ENCODE measurements at regions not wholly inside any gene's neighbourhood (a gene's known extent, or its start where the extent isn't known, plus 50 kb on each side); places are given as distances from the start of the nearest gene placed in this dataset.
A peak's percentile ranks its signal among the peaks of the same experiment; 100 is the strongest.

DNA sequence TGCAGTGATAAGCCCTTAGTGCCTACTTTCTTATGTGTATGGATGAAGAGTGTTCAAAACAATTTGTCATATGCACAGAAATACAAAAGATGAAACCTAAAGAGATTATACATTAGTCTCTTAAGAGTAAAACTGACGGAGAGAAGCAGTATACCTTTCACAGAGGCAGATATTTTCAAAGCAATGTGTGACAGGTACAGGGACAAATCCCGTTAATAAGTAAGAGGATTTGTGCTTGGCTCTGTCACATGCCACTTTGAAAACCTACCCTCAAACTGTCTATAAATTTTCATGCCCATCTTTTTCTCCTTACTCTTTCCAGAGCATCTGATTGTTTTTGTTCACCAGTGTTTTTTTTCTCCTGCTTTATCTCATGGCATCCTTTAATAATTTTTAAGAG is 741.3 kb upstream of the MMS22L start:
- Mint-ChIP-seq H3K36me3 (no peaks in the 10 kb centered on the region), H3K4me1 (no peaks in the 10 kb centered on the region), H3K4me3 (no peak overlapping the region), H3K27me3 (no peaks in the 10 kb centered on the region), H3K27ac (no peak overlapping the region), H3K9me3 (peaks cover 0 to 4% (median 2%) of the 10 kb centered on the region in 8 donors)
- POLR2A ChIA-PET (ENCODE audit: partially characterized antibody) = no interaction called here
- no peak overlapping the region for H3K4me3 ChIP-seq (ENCODE audit: low read length in 2 of 2)
- no peaks in the 10 kb centered on the region for H3K36me3 ChIP-seq (ENCODE audit: insufficient read depth, low read length)
- no peak for DNase-seq
- CTCF ChIA-PET (ENCODE audit: partially characterized antibody) = no interaction called here
- intact Hi-C loops (cut with micrococcal nuclease) = no loop called here
- H3K27me3 ChIP-seq (ENCODE audit: insufficient read depth, low read length) = no peaks in the 10 kb centered on the region
- no peaks in the 10 kb centered on the region for H3K4me1 ChIP-seq (ENCODE audit: insufficient read depth, low read length)
- H3K9me3 ChIP-seq (ENCODE audit: control insufficient read depth in 1 of 2, low read length in 2 of 2) = no peaks in the 10 kb centered on the region
- H3K27ac ChIP-seq (ENCODE audit: low read depth, low read length) = no peak overlapping the region

DNA sequence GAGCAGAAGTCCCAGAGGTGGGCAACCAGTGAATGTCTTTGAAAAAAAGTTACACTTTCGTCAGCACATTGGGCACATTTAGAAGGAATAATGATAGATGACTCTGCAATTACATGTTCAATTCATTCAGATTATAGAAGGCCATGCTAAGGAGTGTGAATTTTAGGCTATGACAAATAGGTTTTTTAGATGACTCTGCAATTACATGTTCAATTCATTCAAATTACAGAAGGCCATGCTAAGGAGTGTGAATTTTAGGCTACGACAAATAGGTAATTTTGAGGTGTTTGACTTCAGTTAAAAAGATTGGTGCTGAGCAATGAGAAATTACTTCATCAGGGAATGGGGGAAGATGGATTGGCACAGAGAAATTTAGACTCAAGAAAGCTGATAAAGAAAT is 744.9 kb upstream of the MMS22L start:
- Histone ChIP-seq H3K36me3 (ENCODE audit: insufficient read depth, low read length) (no peaks in the 10 kb centered on the region), H3K4me1 (ENCODE audit: insufficient read depth, low read length) (no peaks in the 10 kb centered on the region), H3K4me3 (ENCODE audit: low read length in 2 of 2) (no peak overlapping the region), H3K27me3 (ENCODE audit: insufficient read depth, low read length) (no peaks in the 10 kb centered on the region), H3K27ac (ENCODE audit: low read depth, low read length) (no peak overlapping the region), H3K9me3 (ENCODE audit: control insufficient read depth in 1 of 2, low read length in 2 of 2) (no peaks in the 10 kb centered on the region)
- Mint-ChIP-seq H3K9me3 (peaks cover 0 to 5% (median 2%) of the 10 kb centered on the region in 8 donors), H3K36me3 (no peaks in the 10 kb centered on the region), H3K4me3 (no peak overlapping the region), H3K4me1 (no peaks in the 10 kb centered on the region), H3K27me3 (no peaks in the 10 kb centered on the region), H3K27ac (no peak overlapping the region)
- no peak for DNase-seq
- ChIA-PET POLR2A (ENCODE audit: partially characterized antibody) (no interaction called here), CTCF (ENCODE audit: partially characterized antibody) (no interaction called here)
- intact Hi-C loops (cut with micrococcal nuclease) = no loop called here

DNA sequence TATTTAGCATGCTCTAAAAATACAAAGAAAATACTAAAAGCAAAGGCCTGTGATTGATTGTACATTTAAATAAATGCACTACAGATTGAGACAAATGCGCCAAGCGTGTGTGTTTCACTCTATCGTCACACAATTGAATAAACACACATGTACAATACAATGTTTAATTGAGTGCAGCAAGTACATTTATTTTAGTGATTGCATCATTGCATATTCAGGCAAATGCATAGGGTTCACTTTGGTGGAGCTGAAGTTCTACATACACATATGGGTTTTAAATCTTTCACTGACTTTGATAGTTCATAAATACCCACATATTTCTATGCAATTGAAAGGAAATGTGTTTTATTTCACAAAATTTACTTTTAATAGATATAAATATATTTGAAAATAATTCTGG is 750.6 kb upstream of the MMS22L start:
- no peaks in the 10 kb centered on the region for H3K36me3 ChIP-seq (ENCODE audit: insufficient read depth, low read length)
- no peak overlapping the region for H3K4me3 ChIP-seq (ENCODE audit: low read length in 2 of 2)
- H3K4me1 ChIP-seq (ENCODE audit: insufficient read depth, low read length) = no peaks in the 10 kb centered on the region
- no peak overlapping the region for H3K27ac Mint-ChIP-seq
- no peak for DNase-seq
- H3K36me3 Mint-ChIP-seq = no peaks in the 10 kb centered on the region
- ChIA-PET POLR2A (ENCODE audit: partially characterized antibody) (no interaction called here), CTCF (ENCODE audit: partially characterized antibody) (no interaction called here)
- no peaks in the 10 kb centered on the region for H3K27me3 ChIP-seq (ENCODE audit: insufficient read depth, low read length)
- H3K9me3 ChIP-seq (ENCODE audit: control insufficient read depth in 1 of 2, low read length in 2 of 2) = no peaks in the 10 kb centered on the region
- H3K9me3 Mint-ChIP-seq = peaks cover 0 to 2% (median 0%) of the 10 kb centered on the region in 8 donors
- no peak overlapping the region for H3K4me3 Mint-ChIP-seq
- intact Hi-C loops (cut with micrococcal nuclease) = no loop called here
- H3K27me3 Mint-ChIP-seq = no peaks in the 10 kb centered on the region
- no peak overlapping the region for H3K27ac ChIP-seq (ENCODE audit: low read depth, low read length)
- no peaks in the 10 kb centered on the region for H3K4me1 Mint-ChIP-seq

DNA sequence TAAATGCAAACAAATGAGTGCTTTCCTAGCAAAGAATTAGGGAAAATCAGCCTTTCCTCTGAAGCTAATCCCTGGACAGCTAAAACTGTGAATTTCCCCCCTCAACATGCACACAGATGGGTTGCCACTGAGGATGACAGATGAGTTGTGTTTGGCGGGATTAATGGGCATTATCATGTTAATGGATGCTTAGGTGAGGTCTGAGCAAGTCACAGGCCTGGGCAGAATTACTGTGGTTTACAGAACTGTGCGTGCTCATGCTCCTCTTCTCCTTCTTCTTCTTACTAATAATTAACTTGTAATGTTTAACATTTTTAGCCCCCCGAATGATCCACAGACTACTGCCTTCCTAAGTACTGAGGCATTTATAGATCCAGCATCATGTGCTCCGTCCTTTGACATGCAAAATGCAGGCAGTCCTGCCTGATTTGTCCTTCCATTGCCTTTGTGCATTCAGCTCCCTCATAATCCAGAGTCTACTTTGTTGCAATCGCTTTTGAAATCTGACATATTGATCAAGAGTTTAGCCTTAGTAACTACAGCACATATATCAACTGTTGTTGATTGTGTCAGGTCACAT is 753.4 kb upstream of the MMS22L start:
- Mint-ChIP-seq H3K4me1 (no peaks in the 10 kb centered on the region), H3K9me3 (peaks cover 0 to 4% (median 0%) of the 10 kb centered on the region in 8 donors), H3K4me3 (no peak overlapping the region), H3K27me3 (no peaks in the 10 kb centered on the region), H3K36me3 (no peaks in the 10 kb centered on the region), H3K27ac (no peak overlapping the region)
- no peaks in the 10 kb centered on the region for H3K4me1 ChIP-seq (ENCODE audit: insufficient read depth, low read length)
- POLR2A ChIA-PET (ENCODE audit: partially characterized antibody) = no interaction called here
- no peaks in the 10 kb centered on the region for H3K9me3 ChIP-seq (ENCODE audit: control insufficient read depth in 1 of 2, low read length in 2 of 2)
- no peak overlapping the region for H3K4me3 ChIP-seq (ENCODE audit: low read length in 2 of 2)
- CTCF ChIA-PET (ENCODE audit: partially characterized antibody) = no interaction called here
- intact Hi-C loops (cut with micrococcal nuclease) = no loop called here
- no peak overlapping the region for H3K27ac ChIP-seq (ENCODE audit: low read depth, low read length)
- DNase-seq = no peak
- H3K27me3 ChIP-seq (ENCODE audit: insufficient read depth, low read length) = no peaks in the 10 kb centered on the region
- no peaks in the 10 kb centered on the region for H3K36me3 ChIP-seq (ENCODE audit: insufficient read depth, low read length)

DNA sequence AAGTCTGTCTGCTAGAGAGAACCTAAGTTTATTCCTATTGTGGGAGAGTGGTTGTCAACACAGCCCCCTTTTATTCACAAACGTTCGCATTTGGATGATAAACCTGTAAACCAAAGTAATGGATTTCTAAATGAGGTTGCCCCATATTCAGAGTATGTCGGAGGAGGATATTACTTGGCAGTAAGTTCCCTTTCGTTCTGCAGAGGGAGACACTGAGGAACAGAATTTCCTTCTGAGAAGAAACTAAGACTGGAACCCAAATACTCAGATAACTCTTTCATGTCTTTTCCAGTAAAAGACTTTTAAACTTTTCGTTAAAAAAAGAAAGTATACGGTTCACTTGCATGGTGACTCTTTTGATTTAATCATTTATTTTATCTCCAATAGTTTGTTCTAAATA is 754.6 kb upstream of the MMS22L start:
- H3K4me3 ChIP-seq (ENCODE audit: low read length in 2 of 2) = no peak overlapping the region
- H3K27me3 ChIP-seq (ENCODE audit: insufficient read depth, low read length) = no peaks in the 10 kb centered on the region
- H3K9me3 Mint-ChIP-seq = peaks cover 0 to 3% (median 0%) of the 10 kb centered on the region in 8 donors
- no peaks in the 10 kb centered on the region for H3K27me3 Mint-ChIP-seq
- DNase-seq = no peak
- no peaks in the 10 kb centered on the region for H3K36me3 ChIP-seq (ENCODE audit: insufficient read depth, low read length)
- POLR2A ChIA-PET (ENCODE audit: partially characterized antibody) = no interaction called here
- no peak overlapping the region for H3K4me3 Mint-ChIP-seq
- no peak overlapping the region for H3K27ac ChIP-seq (ENCODE audit: low read depth, low read length)
- H3K4me1 Mint-ChIP-seq = no peaks in the 10 kb centered on the region
- no peaks in the 10 kb centered on the region for H3K9me3 ChIP-seq (ENCODE audit: control insufficient read depth in 1 of 2, low read length in 2 of 2)
- intact Hi-C loops (cut with micrococcal nuclease) = no loop called here
- no peaks in the 10 kb centered on the region for H3K36me3 Mint-ChIP-seq
- H3K4me1 ChIP-seq (ENCODE audit: insufficient read depth, low read length) = no peaks in the 10 kb centered on the region
- no peak overlapping the region for H3K27ac Mint-ChIP-seq
- CTCF ChIA-PET (ENCODE audit: partially characterized antibody) = no interaction called here

DNA sequence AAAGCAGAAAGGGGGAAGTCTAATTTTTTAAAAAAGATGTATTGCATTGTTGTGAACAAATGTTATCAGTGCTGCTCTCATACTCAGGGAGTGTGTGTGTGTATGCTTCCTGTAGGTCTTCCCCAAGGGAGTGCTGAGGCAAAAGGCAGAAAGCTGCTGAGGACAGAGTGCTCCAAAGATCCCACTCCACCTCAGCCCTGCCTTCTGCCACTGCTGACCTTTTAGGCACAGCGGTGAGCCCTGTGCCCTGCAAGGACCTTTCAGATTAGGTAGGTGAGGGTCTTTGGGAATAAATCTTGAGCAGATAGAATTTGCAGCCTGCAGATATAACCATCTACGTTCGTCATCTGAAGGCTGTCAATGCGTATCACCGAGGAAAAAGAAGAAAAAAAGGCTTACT is 756.4 kb upstream of the MMS22L start:
- Mint-ChIP-seq H3K4me3 (no peak overlapping the region), H3K4me1 (no peaks in the 10 kb centered on the region), H3K27ac (no peak overlapping the region), H3K27me3 (no peaks in the 10 kb centered on the region), H3K9me3 (peaks cover 0 to 3% (median 0%) of the 10 kb centered on the region in 8 donors), H3K36me3 (no peaks in the 10 kb centered on the region)
- Histone ChIP-seq H3K27me3 (ENCODE audit: insufficient read depth, low read length) (no peaks in the 10 kb centered on the region), H3K9me3 (ENCODE audit: control insufficient read depth in 1 of 2, low read length in 2 of 2) (no peaks in the 10 kb centered on the region), H3K36me3 (ENCODE audit: insufficient read depth, low read length) (no peaks in the 10 kb centered on the region), H3K4me3 (ENCODE audit: low read length in 2 of 2) (no peak overlapping the region), H3K27ac (ENCODE audit: low read depth, low read length) (no peak overlapping the region), H3K4me1 (ENCODE audit: insufficient read depth, low read length) (no peaks in the 10 kb centered on the region)
- ChIA-PET POLR2A (ENCODE audit: partially characterized antibody) (no interaction called here), CTCF (ENCODE audit: partially characterized antibody) (no interaction called here)
- no peak for DNase-seq
- intact Hi-C loops (cut with micrococcal nuclease) = no loop called here

DNA sequence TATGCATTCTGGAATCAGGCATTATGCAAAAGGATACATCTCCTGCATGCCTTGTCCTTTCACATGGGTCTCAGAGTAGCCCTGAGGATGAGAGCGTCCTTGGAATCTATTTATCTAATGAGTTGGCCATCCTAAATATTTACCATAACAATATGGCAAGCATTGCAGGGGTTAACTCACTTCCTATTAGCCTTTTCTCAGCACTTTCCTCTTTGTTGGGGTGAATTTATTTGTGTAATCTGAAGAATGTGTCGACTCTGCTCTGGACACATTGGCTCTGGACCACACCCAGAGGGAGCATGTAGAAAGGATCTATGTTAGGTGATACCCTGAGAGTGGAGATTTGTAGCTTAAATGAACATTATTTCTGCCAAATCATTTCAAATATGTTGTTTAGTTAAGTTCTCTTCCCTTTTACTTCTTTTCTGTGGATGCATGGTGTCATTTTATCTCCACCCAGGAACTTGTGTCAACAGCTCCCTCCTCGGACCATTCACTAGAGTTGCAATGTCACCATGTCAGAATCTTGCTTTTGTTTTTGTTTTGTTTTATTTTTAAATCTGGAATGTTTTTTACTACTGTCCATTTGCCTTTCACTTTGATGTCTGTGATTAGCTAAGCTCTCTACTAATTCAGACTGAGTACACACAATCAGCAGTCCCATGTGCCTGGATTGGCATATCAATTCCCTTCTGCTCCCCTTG is 757.0 kb upstream of the MMS22L start:
- peak overlapping the region in 1 of 8 donors; percentile 11 for H3K4me3 Mint-ChIP-seq
- H3K9me3 ChIP-seq (ENCODE audit: control insufficient read depth in 1 of 2, low read length in 2 of 2) = no peaks in the 10 kb centered on the region
- H3K4me3 ChIP-seq (ENCODE audit: low read length in 2 of 2) = no peak overlapping the region
- H3K27ac Mint-ChIP-seq = no peak overlapping the region
- H3K36me3 ChIP-seq (ENCODE audit: insufficient read depth, low read length) = no peaks in the 10 kb centered on the region
- intact Hi-C loops (cut with micrococcal nuclease) = no loop called here
- DNase-seq = no peak
- H3K9me3 Mint-ChIP-seq = peaks cover 0 to 3% (median 0%) of the 10 kb centered on the region in 8 donors
- H3K4me1 ChIP-seq (ENCODE audit: insufficient read depth, low read length) = no peaks in the 10 kb centered on the region
- H3K4me1 Mint-ChIP-seq = no peaks in the 10 kb centered on the region
- no peak overlapping the region for H3K27ac ChIP-seq (ENCODE audit: low read depth, low read length)
- no peaks in the 10 kb centered on the region for H3K27me3 Mint-ChIP-seq
- no peaks in the 10 kb centered on the region for H3K36me3 Mint-ChIP-seq
- no peaks in the 10 kb centered on the region for H3K27me3 ChIP-seq (ENCODE audit: insufficient read depth, low read length)
- ChIA-PET CTCF (ENCODE audit: partially characterized antibody) (no interaction called here), POLR2A (ENCODE audit: partially characterized antibody) (no interaction called here)

Data from CD4-positive, alpha-beta memory T cell (primary cell).